NK-92 treated with Interleukin-12 subunit alpha and Interleukin-12 subunit beta, amount 100 ng/mL, for 24 hours (cell line): ENCODE measurements at regions not wholly inside any gene's neighbourhood (a gene's known extent, or its start where the extent isn't known, plus 50 kb on each side); places are given as distances from the start of the nearest gene placed in this dataset.
"Not testable (repeated sequence)": the region's sequence is repeated elsewhere in the genome, so short reads cannot be mapped to it uniquely, and the experiment has no call there.

Experiments used
- DNase-seq: peaks from one replicate; lab custom pipeline; 2025; lab: John Stamatoyannopoulos, UW

- DNase-seq, result no peak
These were observed 478.5 kb downstream of the ATP23 start for GRCh38 chr12:58419905-58420304.

GRCh38 chr12:58420503-58420902 is 479.1 kb downstream of the ATP23 start:
- DNase-seq, result no peak

- no peak for DNase-seq
These were observed 480.6 kb downstream of the ATP23 start for GRCh38 chr12:58421990-58422389.

GRCh38 chr12:58424735-58425392 is 483.5 kb downstream of the ATP23 start:
- DNase-seq, result no peak

- no peak for DNase-seq
These were observed 484.4 kb downstream of the ATP23 start for GRCh38 chr12:58425481-58426392.

GRCh38 chr12:58426437-58426836 is 485.1 kb downstream of the ATP23 start:
- not testable (repeated sequence) for DNase-seq

- no peak for DNase-seq
These were observed 486.3 kb downstream of the LRIG3 start for GRCh38 chr12:58433959-58434358.

GRCh38 chr12:58434726-58435125 is 485.6 kb downstream of the LRIG3 start:
- no peak for DNase-seq

- DNase-seq, result no peak
These were observed 484.7 kb downstream of the LRIG3 start for GRCh38 chr12:58435647-58436046.

- DNase-seq, result no peak
These were observed 478.8 kb downstream of the LRIG3 start for GRCh38 chr12:58441483-58441882.

- no peak for DNase-seq
These were observed 476.9 kb downstream of the LRIG3 start for GRCh38 chr12:58443273-58443980.

- no peak for DNase-seq
These were observed 476.3 kb downstream of the LRIG3 start for GRCh38 chr12:58443981-58444371.

GRCh38 chr12:58450868-58451482 is 469.3 kb downstream of the LRIG3 start:
- no peak for DNase-seq

- DNase-seq, result no peak
These were observed 467.8 kb downstream of the LRIG3 start for GRCh38 chr12:58452546-58452945.

GRCh38 chr12:58453306-58453705 is 467.0 kb downstream of the LRIG3 start:
- DNase-seq, result no peak

GRCh38 chr12:58455136-58455535 is 465.2 kb downstream of the LRIG3 start:
- no peak for DNase-seq

- no peak for DNase-seq
These were observed 462.2 kb downstream of the LRIG3 start for GRCh38 chr12:58458102-58458501.

- DNase-seq, result no peak
These were observed 461.1 kb downstream of the LRIG3 start for GRCh38 chr12:58459191-58459590.

- no peak for DNase-seq
These were observed 457.3 kb downstream of the LRIG3 start for GRCh38 chr12:58463051-58463450.

GRCh38 chr12:58465418-58465817 is 454.9 kb downstream of the LRIG3 start:
- no peak for DNase-seq

GRCh38 chr12:58470266-58471010 is 449.9 kb downstream of the LRIG3 start:
- DNase-seq, result no peak

- DNase-seq, result no peak
These were observed 440.9 kb downstream of the LRIG3 start for GRCh38 chr12:58479401-58479800.
